ENCODE measurements at regions not wholly inside any gene's neighbourhood (a gene's known extent, or its start where the extent isn't known, plus 50 kb on each side); places are given as distances from the start of the nearest gene placed in this dataset.

DNA sequence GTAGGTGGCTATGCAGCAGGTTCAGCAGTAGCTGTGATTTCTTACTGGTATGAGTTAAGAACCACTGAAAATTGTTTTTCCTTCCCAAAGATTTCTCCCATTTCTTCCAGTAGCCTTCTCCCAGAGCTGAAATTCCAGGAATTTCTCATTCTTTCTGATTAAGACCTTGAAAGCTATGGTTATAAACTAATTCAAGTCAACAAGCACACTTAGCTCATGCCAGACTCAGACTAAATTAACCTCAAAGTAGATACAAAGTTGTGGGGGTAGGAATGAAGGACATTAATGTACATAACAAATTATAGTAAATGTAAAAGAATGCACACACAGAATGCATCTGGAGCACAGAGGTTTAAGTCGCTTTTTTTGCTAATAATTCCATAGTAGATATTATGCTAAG lies 103.6 kb upstream of the SOX11 start:
- TF ChIP-seq, protein P1, sequence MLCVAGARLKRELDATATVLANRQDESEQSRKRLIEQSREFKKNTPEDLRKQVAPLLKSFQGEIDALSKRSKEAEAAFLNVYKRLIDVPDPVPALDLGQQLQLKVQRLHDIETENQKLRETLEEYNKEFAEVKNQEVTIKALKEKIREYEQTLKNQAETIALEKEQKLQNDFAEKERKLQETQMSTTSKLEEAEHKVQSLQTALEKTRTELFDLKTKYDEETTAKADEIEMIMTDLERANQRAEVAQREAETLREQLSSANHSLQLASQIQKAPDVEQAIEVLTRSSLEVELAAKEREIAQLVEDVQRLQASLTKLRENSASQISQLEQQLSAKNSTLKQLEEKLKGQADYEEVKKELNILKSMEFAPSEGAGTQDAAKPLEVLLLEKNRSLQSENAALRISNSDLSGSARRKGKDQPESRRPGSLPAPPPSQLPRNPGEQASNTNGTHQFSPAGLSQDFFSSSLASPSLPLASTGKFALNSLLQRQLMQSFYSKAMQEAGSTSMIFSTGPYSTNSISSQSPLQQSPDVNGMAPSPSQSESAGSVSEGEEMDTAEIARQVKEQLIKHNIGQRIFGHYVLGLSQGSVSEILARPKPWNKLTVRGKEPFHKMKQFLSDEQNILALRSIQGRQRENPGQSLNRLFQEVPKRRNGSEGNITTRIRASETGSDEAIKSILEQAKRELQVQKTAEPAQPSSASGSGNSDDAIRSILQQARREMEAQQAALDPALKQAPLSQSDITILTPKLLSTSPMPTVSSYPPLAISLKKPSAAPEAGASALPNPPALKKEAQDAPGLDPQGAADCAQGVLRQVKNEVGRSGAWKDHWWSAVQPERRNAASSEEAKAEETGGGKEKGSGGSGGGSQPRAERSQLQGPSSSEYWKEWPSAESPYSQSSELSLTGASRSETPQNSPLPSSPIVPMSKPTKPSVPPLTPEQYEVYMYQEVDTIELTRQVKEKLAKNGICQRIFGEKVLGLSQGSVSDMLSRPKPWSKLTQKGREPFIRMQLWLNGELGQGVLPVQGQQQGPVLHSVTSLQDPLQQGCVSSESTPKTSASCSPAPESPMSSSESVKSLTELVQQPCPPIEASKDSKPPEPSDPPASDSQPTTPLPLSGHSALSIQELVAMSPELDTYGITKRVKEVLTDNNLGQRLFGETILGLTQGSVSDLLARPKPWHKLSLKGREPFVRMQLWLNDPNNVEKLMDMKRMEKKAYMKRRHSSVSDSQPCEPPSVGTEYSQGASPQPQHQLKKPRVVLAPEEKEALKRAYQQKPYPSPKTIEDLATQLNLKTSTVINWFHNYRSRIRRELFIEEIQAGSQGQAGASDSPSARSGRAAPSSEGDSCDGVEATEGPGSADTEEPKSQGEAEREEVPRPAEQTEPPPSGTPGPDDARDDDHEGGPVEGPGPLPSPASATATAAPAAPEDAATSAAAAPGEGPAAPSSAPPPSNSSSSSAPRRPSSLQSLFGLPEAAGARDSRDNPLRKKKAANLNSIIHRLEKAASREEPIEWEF (IDR thresholded peaks at IDR 0.05; ENCODE audit: insufficient replicate concordance, low read depth, low read length), result no peak
- TF ChIP-seq HDGF (IDR thresholded peaks at IDR 0.05) (no peak), SIN3A (IDR thresholded peaks at IDR 0.05; ENCODE audit: low read depth, low read length) (no peak), IRF4 (IDR thresholded peaks at IDR 0.05; ENCODE audit: low read depth, low read length) (no peak), PAX5 (IDR thresholded peaks at IDR 0.05; ENCODE audit: borderline replicate concordance, low read depth, low read length) (no peak), POLR2AphosphoS2 (IDR thresholded peaks at IDR 0.05; ENCODE audit: low read depth, low read length) (no peak), ESRRA (IDR thresholded peaks at IDR 0.05; ENCODE audit: low read length) (no peak), PAX8 (IDR thresholded peaks at IDR 0.05) (no peak), TCF12 (IDR thresholded peaks at IDR 0.05; ENCODE audit: low read depth, low read length) (no peak)
- Histone ChIP-seq H3K27me3 (replicated peaks in 1 of 2; ENCODE audit: control insufficient read depth in 2 of 2, insufficient read depth in 2 of 2, low read length in 1 of 2) (no peaks in the 10 kb centered on the region), H3K27ac (ENCODE audit: control insufficient read depth, insufficient read depth) (no peak overlapping the region), H3K79me2 (ENCODE audit: control insufficient read depth, insufficient read depth, low read length) (no peaks in the 10 kb centered on the region), H2AFZ (ENCODE audit: control insufficient read depth, low read depth, low read length) (no peak overlapping the region), H4K20me1 (ENCODE audit: control insufficient read depth, insufficient read depth) (no peaks in the 10 kb centered on the region), H3K4me3 (no peak overlapping the region), H3K4me2 (ENCODE audit: control insufficient read depth, insufficient read depth) (no peak overlapping the region), H3K4me1 (ENCODE audit: control insufficient read depth, insufficient read depth, low read length) (no peaks in the 10 kb centered on the region), H3K9ac (ENCODE audit: control insufficient read depth, insufficient read depth, low read length) (no peak overlapping the region), H3K36me3 (ENCODE audit: control insufficient read depth in 2 of 2, insufficient read depth in 2 of 2, low read length in 1 of 2) (no peaks in the 10 kb centered on the region), H3K9me3 (replicated peaks; ENCODE audit: control insufficient read depth, insufficient read depth, low read length) (no peaks in the 10 kb centered on the region)
- POLR2A ChIA-PET, result no interaction called here
- intact Hi-C loops (cut with micrococcal nuclease; ENCODE audit: unreplicated experiment), result no loop called here
- SMC1A ChIA-PET (ENCODE audit: uncharacterized antibody, unreplicated experiment), result no interaction called here
- no TSS peak for BruUV-seq (replicated peaks)
- RAD21 ChIA-PET (ENCODE audit: unreplicated experiment), result no interaction called here
- DNase-seq (ENCODE audit: low read depth, low spot score) (no peak), ATAC-seq (no peak), FAIRE-seq (no peak)
- WGBS (ENCODE audit: insufficient coverage, insufficient replicate concordance, low lambda C conversion rate, missing lambda C conversion rate), result 0% methylated on average over 1 of the region's 1 CpG
- in situ Hi-C loops (cut with MboI), result no loop called here
- CTCF ChIA-PET, result no interaction called here

Measured in GM12878 (cell line).